B cell (primary cell): ENCODE measurements at regions not wholly inside any gene's neighbourhood (a gene's known extent, or its start where the extent isn't known, plus 50 kb on each side); places are given as distances from the start of the nearest gene placed in this dataset.

Source experiments
- ATAC-seq: fragments of 200-7000 bp; cut with Tn5 transposase; one replicate; pipeline ENCODE4 v1.10.0; 2021; ENCODE audit warnings: low read depth, mild to moderate bottlenecking, moderate number of reproducible peaks, moderate library complexity
- CTCF ChIA-PET: fragments of 350-600 bp; sonication (Branson Sonifier 250); formaldehyde crosslinking; loops from one replicate; lab custom pipeline; 2021; ENCODE audit warnings: antibody characterized with exemption, inconsistent platforms; lab: Charles Lee
- POLR2A ChIA-PET: fragments of 350-600 bp; sonication (Branson Sonifier 250); formaldehyde crosslinking; loops from one replicate; lab custom pipeline; 2021; ENCODE audit warnings: antibody characterized with exemption; lab: Charles Lee
- DNase-seq: peaks from one replicate; pipeline ENCODE4 v3.0.0; 2013
- H2AFZ ChIP-seq: 2 replicates; pipeline ENCODE4 v1.6.1; 2012; ENCODE audit warnings: mild to moderate bottlenecking, low read depth, low read length; ENCODE audit not compliant: insufficient read depth, poor library complexity, severe bottlenecking
- H3K27ac ChIP-seq, 2 donors: 1 replicate in 1 of 2; 2 replicates in 1 of 2; pipeline ENCODE4 v1.5.1; 2012 to 2013; ENCODE audit warnings: low read length in 2 of 2, mild to moderate bottlenecking in 2 of 2, moderate library complexity in 1 of 2
- H3K27me3 ChIP-seq, 4 experiments: fragments of 200-600 bp in 1 of 4; sonication (generic) in 1 of 4; replicated peaks in 1 of 4; 1 replicate in 2 of 4; 2 replicates in 2 of 4; pipeline versions ENCODE4 v1.6.1 to v1.7.0; 2013 to 2016; ENCODE audit warnings: low read length in 3 of 4, mild to moderate bottlenecking in 2 of 4, mixed read lengths in 1 of 4, moderate library complexity in 1 of 4; ENCODE audit not compliant: insufficient read depth in 4 of 4, control insufficient read depth in 3 of 4; ENCODE audit errors: control extremely low read depth in 1 of 4
- H3K36me3 ChIP-seq, 2 experiments: replicated peaks in 1 of 2; 1 replicate in 1 of 2; 2 replicates in 1 of 2; pipeline versions ENCODE4 v1.6.1 to v1.7.1; 2013; ENCODE audit warnings: low read length in 1 of 2; ENCODE audit not compliant: insufficient read depth in 2 of 2, control insufficient read depth in 1 of 2; ENCODE audit errors: control extremely low read depth in 1 of 2, extremely low read depth in 1 of 2
- H3K4me1 ChIP-seq, 2 donors: fragments of 200-600 bp in 1 of 2; sonication (generic) in 1 of 2; 1 replicate in 1 of 2; 2 replicates in 1 of 2; pipeline versions ENCODE4 v1.5.1 to v1.6.1; 2013 to 2017; ENCODE audit warnings: low read length in 2 of 2; ENCODE audit not compliant: control insufficient read depth in 2 of 2, insufficient read depth in 2 of 2
- H3K4me2 ChIP-seq: replicated peaks from 2 replicates; pipeline ENCODE3; 2012; ENCODE audit warnings: mild to moderate bottlenecking, low read depth, low read length; ENCODE audit not compliant: poor library complexity, severe bottlenecking
- H3K4me3 ChIP-seq, 5 experiments: fragments of 200-600 bp in 1 of 5; sonication (generic) in 1 of 5; 1 replicate in 3 of 5; 2 replicates in 2 of 5; pipeline versions ENCODE4 v1.5.1 to v1.7.0; 2011 to 2016; ENCODE audit warnings: low read length in 4 of 5, mild to moderate bottlenecking in 4 of 5, low read depth in 2 of 5, control low read depth in 1 of 5, moderate library complexity in 1 of 5; ENCODE audit not compliant: insufficient read depth in 1 of 5; ENCODE audit errors: control extremely low read depth in 1 of 5, extremely low read depth in 1 of 5
- H3K79me2 ChIP-seq: fragments of 200-600 bp; sonication (generic); one replicate; pipeline ENCODE4 v1.6.0; 2016; ENCODE audit warnings: low read length; ENCODE audit not compliant: control insufficient read depth, insufficient read depth
- H3K9ac ChIP-seq: fragments of 200-600 bp; sonication (generic); 2 replicates; pipeline ENCODE4 v1.6.1; 2017; ENCODE audit warnings: mild to moderate bottlenecking, low read length, moderate library complexity
- H3K9me3 ChIP-seq, 3 donors: one replicate each; pipeline versions ENCODE4 v1.6.1 to v1.7.1; 2013; ENCODE audit warnings: low read length in 2 of 3; ENCODE audit not compliant: control insufficient read depth in 2 of 3, insufficient read depth in 1 of 3; ENCODE audit errors: control extremely low read depth in 1 of 3
- H4K20me1 ChIP-seq: 2 replicates; pipeline ENCODE4 v1.6.0; 2012; ENCODE audit warnings: mild to moderate bottlenecking, low read length; ENCODE audit not compliant: insufficient read depth, control insufficient read depth, poor library complexity, severe bottlenecking
- H3K27ac Mint-ChIP-seq: one replicate; pipeline ENCODE4 v1.8.0; 2021; ENCODE audit warnings: mixed read lengths
- H3K27me3 Mint-ChIP-seq: one replicate; pipeline ENCODE4 v1.8.0; 2021; ENCODE audit warnings: mixed read lengths
- H3K4me1 Mint-ChIP-seq: one replicate; pipeline ENCODE4 v1.8.0; 2021; ENCODE audit warnings: mixed read lengths
- H3K4me3 Mint-ChIP-seq: one replicate; pipeline ENCODE4 v1.8.0; 2021; ENCODE audit warnings: mixed read lengths
- H3K9me3 Mint-ChIP-seq: one replicate; pipeline ENCODE4 v1.8.0; 2022; ENCODE audit warnings: mixed read lengths; ENCODE audit not compliant: insufficient read depth
- EZH2 ChIP-seq: IDR thresholded peaks from 2 replicates; pipeline ENCODE4 v1.6.1; 2012; ENCODE audit warnings: borderline replicate concordance, low read depth, mild to moderate bottlenecking, moderate library complexity, low read length; ENCODE audit not compliant: insufficient read depth, poor library complexity, severe bottlenecking
- WGBS: methylation state at CpG from one replicate; pipeline ENCODE4 v1.1.5; 2013; ENCODE audit warnings: missing lambda C conversion rate; ENCODE audit not compliant: insufficient coverage; 5-methylcytosine and 5-hydroxymethylcytosine counted together
- intact Hi-C: fragments of 100-400 bp; cut with micrococcal nuclease; formaldehyde crosslinking; loops from one replicate; pipeline ENCODE4 v1.10.0; 2022
- TF ChIP-seq, protein P1 (sequence below): fragments of 200-600 bp; IDR thresholded peaks from one replicate; pipeline ENCODE4 v1.8.0; 2022; ENCODE audit warnings: antibody characterized with exemption, mild to moderate bottlenecking

DNA sequence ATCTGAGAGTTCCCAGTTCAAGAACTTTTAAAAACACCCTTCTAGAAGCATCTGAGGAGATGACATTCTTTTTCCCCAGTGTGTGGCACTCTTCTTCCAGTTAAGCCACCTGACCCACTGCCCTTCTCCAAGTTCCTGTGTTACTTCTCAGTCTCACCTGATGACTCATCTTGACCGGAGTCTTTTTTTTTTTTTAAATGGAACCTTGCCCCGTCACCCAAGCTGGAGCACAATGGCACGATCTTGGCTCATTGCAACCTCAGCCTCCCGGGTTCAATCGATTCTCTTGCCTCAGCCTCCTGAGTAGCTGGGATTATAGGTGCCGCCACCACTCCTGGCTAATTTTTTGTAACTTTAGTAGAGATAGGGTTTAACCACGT is 224.1 kb upstream of the DAB2 start:
- Mint-ChIP-seq H3K9me3 (no peaks in the 10 kb centered on the region), H3K4me3 (no peak overlapping the region), H3K27me3 (no peaks in the 10 kb centered on the region), H3K27ac (no peak overlapping the region), H3K4me1 (no peaks in the 10 kb centered on the region)
- Histone ChIP-seq H3K4me3 (no peak overlapping the region), H3K27ac (no peak overlapping the region), H2AFZ (no peak overlapping the region), H3K79me2 (no peaks in the 10 kb centered on the region), H3K9me3 (no peaks in the 10 kb centered on the region), H3K36me3 (no peaks in the 10 kb centered on the region), H3K4me2 (no peak overlapping the region), H3K27me3 (no peaks in the 10 kb centered on the region), H4K20me1 (no peaks in the 10 kb centered on the region), H3K9ac (no peak overlapping the region), H3K4me1 (no peaks in the 10 kb centered on the region)
- TF ChIP-seq, protein P1, sequence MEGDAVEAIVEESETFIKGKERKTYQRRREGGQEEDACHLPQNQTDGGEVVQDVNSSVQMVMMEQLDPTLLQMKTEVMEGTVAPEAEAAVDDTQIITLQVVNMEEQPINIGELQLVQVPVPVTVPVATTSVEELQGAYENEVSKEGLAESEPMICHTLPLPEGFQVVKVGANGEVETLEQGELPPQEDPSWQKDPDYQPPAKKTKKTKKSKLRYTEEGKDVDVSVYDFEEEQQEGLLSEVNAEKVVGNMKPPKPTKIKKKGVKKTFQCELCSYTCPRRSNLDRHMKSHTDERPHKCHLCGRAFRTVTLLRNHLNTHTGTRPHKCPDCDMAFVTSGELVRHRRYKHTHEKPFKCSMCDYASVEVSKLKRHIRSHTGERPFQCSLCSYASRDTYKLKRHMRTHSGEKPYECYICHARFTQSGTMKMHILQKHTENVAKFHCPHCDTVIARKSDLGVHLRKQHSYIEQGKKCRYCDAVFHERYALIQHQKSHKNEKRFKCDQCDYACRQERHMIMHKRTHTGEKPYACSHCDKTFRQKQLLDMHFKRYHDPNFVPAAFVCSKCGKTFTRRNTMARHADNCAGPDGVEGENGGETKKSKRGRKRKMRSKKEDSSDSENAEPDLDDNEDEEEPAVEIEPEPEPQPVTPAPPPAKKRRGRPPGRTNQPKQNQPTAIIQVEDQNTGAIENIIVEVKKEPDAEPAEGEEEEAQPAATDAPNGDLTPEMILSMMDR, result no peak
- no peak for TF ChIP-seq EZH2
- ATAC-seq, result no peak
- CTCF ChIA-PET, result no interaction called here
- no peak for DNase-seq
- WGBS, result 81% methylated on average over 4 of the region's 7 CpGs
- intact Hi-C loops, result no loop called here
- POLR2A ChIA-PET, result no interaction called here

DNA sequence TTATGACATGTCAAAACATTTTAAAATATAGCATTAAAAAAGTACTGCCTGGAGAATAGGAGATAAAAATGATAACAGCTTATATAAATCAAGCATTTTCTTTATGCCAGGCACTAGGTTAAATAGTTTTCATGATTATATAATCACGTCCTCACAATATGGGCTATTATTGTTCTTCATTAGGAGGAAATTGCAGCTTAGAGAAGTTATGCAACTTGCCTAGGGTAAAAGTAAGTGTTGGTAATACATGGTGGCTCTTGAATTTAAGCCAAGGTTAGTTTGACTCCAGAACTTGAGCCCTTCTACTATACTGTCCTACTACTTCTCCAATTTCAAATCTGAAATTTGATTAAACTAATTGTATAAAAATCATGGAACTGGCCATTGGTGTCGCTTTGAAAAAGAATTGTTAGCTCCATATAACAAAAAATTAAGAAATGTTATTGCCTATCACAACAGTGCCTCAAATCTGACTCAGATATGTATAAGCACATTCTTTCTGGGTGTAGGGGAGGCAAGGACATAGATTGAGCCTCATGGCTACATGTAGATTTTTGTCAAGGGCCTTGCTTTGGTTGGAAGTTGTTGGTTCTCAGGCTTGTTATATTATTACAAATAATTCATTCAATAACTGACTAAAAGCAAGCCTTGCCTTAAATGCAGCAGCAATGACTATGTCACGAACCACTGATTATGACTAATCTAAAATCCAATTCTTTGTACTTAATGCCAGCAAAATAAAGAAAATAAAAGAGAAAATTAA is 223.5 kb upstream of the DAB2 start:
- no peak overlapping the region for H3K4me2 ChIP-seq
- no peak overlapping the region for H3K27ac ChIP-seq
- DNase-seq (no peak), ATAC-seq (no peak)
- H3K9me3 Mint-ChIP-seq, result no peaks in the 10 kb centered on the region
- no peak overlapping the region for H3K4me3 ChIP-seq
- no peaks in the 10 kb centered on the region for H4K20me1 ChIP-seq
- no peaks in the 10 kb centered on the region for H3K79me2 ChIP-seq
- H3K9me3 ChIP-seq, result no peaks in the 10 kb centered on the region
- no peak for TF ChIP-seq EZH2
- TF ChIP-seq, protein P1, result no peak
- no peak overlapping the region for H3K4me3 Mint-ChIP-seq
- no peaks in the 10 kb centered on the region for H3K4me1 ChIP-seq
- ChIA-PET CTCF (interaction anchor here (0.7 kb wide), 1 partner anchor 78 kb away, joined by 3 read pairs; no protein-coding TSS in a partner anchor), POLR2A (no interaction called here)
- no peaks in the 10 kb centered on the region for H3K27me3 ChIP-seq
- intact Hi-C loops, result no loop called here
- no peaks in the 10 kb centered on the region for H3K4me1 Mint-ChIP-seq
- H3K27me3 Mint-ChIP-seq, result no peaks in the 10 kb centered on the region
- no CpG with 5 or more reads among the region's 3 CpGs for WGBS
- no peaks in the 10 kb centered on the region for H3K36me3 ChIP-seq
- no peak overlapping the region for H3K9ac ChIP-seq
- no peak overlapping the region for H3K27ac Mint-ChIP-seq
- no peak overlapping the region for H2AFZ ChIP-seq
